ENCODE measurements at regions not wholly inside any gene's neighbourhood (a gene's known extent, or its start where the extent isn't known, plus 50 kb on each side); places are given as distances from the start of the nearest gene placed in this dataset.
"Not testable (repeated sequence)": the region's sequence is repeated elsewhere in the genome, so short reads cannot be mapped to it uniquely, and the experiment has no call there.

GRCh38 chr1:121068738-121069499 lies 115.2 kb downstream of the FAM72B start:
- TF ChIP-seq L3MBTL2 (conservative IDR thresholded peaks at IDR 0.05); SP1 (IDR thresholded peaks at IDR 0.05); LEF1 (IDR thresholded peaks at IDR 0.05; ENCODE audit: borderline replicate concordance); ELF4 (IDR thresholded peaks at IDR 0.05); PKNOX1 (IDR thresholded peaks at IDR 0.05); ARNT (IDR thresholded peaks at IDR 0.05): not testable (repeated sequence)

Data from HEK293T (cell line).